ENCODE measurements at regions not wholly inside any gene's neighbourhood (a gene's known extent, or its start where the extent isn't known, plus 50 kb on each side); places are given as distances from the start of the nearest gene placed in this dataset.

- TF ChIP-seq CTCF (IDR thresholded peaks at IDR 0.05) (no peak), POLR2A (IDR thresholded peaks at IDR 0.05) (no peak), EP300 (IDR thresholded peaks at IDR 0.05) (no peak), POLR2AphosphoS5 (IDR thresholded peaks at IDR 0.05) (no peak)
Observed at GRCh38 chr2:17226941-17227490, 291.2 kb downstream of the RAD51AP2 start.

Data from suprapubic skin (tissue), 4 donors.